SU-DHL-6 (cell line): ENCODE measurements at regions not wholly inside any gene's neighbourhood (a gene's known extent, or its start where the extent isn't known, plus 50 kb on each side); places are given as distances from the start of the nearest gene placed in this dataset.

Experiments
- EZH2phosphoT487 ChIP-seq: fragments of 200-600 bp; sonication (generic), shearing (Covaris generic); conservative IDR thresholded peaks from 2 replicates; pipeline ENCODE4 v1.6.1; 2018; ENCODE audit warnings: mild to moderate bottlenecking, antibody characterized with exemption, low read length, moderate library complexity, mixed read lengths
- TF ChIP-seq, protein P1 (sequence below): fragments of 200-600 bp; sonication (generic); IDR thresholded peaks from one replicate; pipeline ENCODE4 v1.5.1; 2017; ENCODE audit warnings: antibody characterized with exemption, mild to moderate bottlenecking, low read length, moderate library complexity; ENCODE audit not compliant: insufficient read depth, poor library complexity, severe bottlenecking

- TF ChIP-seq, protein P1, sequence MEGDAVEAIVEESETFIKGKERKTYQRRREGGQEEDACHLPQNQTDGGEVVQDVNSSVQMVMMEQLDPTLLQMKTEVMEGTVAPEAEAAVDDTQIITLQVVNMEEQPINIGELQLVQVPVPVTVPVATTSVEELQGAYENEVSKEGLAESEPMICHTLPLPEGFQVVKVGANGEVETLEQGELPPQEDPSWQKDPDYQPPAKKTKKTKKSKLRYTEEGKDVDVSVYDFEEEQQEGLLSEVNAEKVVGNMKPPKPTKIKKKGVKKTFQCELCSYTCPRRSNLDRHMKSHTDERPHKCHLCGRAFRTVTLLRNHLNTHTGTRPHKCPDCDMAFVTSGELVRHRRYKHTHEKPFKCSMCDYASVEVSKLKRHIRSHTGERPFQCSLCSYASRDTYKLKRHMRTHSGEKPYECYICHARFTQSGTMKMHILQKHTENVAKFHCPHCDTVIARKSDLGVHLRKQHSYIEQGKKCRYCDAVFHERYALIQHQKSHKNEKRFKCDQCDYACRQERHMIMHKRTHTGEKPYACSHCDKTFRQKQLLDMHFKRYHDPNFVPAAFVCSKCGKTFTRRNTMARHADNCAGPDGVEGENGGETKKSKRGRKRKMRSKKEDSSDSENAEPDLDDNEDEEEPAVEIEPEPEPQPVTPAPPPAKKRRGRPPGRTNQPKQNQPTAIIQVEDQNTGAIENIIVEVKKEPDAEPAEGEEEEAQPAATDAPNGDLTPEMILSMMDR = no peak
- no peak for TF ChIP-seq EZH2phosphoT487
Observed at GRCh38 chr1:184298440-184299405, 88.1 kb upstream of the C1orf21 start.
